Activated CD4-positive, alpha-beta T cell treated with anti-CD3 and anti-CD28 coated beads for 24 hours (primary cell): ENCODE measurements at regions not wholly inside any gene's neighbourhood (a gene's known extent, or its start where the extent isn't known, plus 50 kb on each side); places are given as distances from the start of the nearest gene placed in this dataset.

Source experiments
- DNase-seq, 2 donors: peaks; one replicate each; pipeline ENCODE4 v3.0.0-alpha.2; 2020; ENCODE audit warnings: low read depth in 2 of 2

DNA sequence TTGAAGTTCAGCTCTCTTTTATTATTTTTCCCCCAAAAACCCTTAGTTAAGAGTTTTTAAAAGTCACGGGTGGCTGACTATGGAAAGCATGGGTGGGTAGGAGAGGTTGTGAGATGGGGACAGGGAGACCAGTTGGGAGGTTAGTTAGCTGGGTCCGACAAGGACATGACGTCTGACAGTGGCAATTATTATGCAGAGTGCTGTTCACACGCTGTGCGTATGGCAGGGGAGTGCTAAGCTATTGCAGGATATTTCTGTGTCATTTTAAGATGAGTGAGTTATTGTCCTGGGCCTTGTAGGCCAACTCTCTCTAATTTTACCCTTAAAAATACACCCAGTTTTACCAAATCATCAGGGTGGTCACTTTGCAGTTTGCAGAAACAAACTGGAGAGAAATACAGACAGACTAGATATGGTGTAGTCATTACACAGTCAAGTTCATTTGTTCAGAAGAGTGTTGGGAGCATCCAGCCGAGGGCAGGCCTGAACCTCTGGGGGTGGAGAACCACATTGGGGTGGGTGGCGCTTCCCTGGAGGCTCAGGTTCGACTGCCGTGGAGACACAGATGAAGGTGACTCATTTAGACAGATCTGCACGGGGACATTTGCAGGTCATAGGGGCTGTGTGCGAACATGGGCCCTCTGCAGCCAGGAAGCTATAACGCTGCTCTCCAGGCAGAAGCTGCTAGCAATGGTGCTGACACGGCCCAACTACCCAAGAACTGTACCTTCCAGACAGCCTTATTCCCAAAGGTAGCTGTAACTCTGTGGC is 307.6 kb downstream of the QKI start:
- no peak for DNase-seq

DNA sequence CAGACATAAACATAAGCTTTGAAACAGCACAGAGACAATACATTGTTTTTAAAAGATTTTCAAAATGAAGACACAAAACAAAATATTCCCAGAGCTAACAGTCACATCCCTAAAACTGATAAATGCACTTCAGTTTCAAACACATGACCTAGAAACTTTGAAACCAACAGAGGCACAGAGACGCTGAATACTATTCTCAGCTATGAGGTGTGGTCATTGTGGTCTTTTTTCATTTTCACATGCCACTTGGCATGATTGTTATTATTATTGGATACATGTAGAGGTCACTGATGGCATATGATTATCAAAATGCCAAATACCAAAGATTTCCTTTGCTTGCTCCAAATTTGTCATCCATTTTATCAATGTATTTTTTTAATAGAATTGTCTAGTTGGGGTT is 306.9 kb downstream of the QKI start:
- DNase-seq, result no peak

DNA sequence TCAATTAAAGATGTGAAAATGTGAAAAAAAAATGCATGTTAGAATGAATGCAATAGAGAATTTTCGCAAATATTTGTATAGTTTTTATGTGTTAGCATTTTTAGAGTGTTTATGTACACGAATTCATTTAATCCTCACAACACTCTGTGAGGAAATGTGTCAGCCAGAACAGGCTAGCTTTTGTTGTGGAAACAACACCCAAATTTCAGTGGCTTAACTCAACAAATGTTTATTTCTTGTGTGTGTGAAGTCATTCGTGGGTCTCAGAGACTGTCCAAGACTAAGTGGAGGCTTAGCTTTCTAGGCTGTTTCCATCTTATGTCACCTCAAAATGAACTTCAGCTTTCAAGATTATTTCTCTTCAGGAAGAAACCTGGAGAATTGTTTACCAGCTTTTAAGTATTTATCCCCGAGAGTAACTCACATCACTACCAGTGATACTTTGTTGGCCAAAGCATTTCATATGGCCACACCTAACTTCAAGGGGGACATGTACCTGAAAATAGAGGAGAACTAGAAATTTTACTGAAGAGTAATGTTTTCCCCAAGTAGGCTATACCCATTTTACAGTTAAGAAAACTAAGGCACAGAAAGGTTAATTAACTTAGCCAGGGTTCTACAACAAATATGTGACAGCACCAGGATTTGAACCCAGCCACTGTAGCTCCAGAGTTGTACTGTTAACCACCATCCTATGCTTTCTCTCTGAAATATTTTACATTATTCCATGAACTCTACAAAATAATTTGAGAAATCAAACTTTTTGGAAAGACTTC is 306.1 kb downstream of the QKI start:
- DNase-seq, result no peak

DNA sequence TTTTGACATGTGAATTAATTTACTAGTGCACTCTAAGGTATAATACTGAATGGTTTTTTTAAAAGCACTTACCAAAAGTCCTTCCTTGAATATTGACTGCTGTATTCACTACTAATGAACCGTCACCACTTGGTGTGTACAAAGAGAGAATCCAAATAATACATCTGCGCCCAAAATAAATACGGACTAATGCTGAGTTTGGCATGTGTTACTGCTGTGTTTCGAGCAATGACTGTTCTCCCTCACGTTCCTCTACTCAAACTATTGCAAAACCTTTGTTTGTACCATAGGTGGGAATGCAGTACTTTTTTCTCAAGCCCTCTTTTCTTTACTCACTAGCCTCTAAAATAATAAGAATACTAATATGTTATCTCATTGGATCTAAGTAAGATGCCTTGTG is 305.5 kb downstream of the QKI start:
- no peak for DNase-seq

DNA sequence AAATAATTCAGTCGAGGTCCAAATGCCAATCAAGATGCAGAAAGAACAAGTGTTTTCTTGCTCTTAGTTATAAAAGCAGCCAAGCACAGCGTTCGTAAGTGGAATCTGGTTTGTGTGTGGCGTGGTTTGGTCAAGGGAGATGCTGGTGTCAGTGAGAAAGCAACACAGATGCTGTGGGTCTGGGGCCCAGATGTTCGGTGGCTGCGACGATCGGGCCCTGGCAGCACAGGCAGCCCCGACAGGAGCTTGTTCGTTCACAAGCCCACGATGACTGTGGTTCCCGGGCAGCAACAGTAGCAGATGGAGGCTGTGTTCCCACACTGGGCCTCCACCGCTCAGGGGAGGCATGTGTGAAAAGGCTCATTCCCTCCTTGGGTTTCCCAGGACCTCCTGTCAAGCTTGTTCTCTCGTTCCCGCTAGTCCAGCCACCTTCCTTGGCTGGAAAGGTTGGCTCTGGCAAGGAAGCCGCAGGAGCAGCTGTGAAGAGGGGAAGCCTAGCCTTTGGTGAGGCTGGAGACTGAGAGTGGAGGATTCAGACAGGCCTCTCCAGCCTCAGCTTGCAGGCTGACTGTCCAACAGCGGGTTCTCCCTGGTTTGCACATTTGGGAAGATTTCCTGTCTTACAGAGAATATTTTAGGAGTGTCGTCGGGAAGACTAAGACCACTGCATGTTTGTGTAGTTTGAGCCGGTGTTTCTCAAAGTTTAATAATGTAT is 304.7 kb downstream of the QKI start:
- DNase-seq, result no peak

DNA sequence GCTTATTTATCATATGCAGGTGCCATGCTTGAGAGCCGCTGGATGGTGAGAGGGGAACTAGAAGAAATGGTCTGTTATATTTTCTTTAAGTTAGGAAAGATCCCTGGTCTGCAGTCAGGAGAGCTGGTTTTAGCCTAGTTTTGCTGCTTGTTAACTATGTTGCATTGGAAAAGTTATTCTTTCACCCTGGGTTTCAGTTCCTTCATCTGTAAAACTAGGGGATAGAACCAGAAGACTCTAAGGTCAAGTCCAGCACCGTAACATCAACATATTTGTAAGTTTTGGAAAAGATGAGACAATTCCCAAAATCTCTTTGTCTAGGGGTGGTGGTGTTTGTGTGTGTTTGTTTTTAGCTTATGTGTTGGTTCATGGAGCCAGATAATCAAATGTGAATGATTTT is 304.0 kb downstream of the QKI start:
- no peak for DNase-seq

DNA sequence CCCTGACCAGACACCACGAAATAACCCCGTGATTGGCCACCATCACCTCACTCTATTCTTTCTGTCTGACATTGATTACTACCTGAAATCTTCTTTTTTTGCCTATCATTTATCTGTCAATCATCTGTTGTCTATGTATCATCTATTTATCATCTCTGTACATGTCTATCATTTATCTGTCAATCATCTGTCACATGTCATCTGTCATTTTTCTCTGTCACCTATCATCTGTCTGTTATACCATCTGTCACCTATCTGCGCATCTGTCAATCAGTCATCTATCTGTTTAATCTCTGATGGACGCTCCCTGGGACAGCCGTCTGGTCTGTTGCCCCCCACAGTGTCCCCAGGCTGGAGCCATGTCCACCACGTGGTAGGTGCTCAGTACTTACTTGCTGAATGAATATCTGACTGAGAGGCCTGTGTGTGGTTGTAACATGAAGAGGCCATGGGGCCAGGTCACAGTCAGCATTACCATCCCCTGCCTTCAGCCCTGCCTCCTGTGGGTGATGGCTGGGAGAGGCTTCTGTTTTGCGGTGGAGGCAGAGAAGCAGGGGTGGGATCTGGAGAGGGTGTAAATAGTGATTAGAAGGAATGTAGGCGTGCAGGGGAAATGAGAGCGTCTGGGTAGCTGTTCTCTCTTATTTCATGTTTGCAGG is 302.7 kb downstream of the QKI start:
- DNase-seq, result no peak

DNA sequence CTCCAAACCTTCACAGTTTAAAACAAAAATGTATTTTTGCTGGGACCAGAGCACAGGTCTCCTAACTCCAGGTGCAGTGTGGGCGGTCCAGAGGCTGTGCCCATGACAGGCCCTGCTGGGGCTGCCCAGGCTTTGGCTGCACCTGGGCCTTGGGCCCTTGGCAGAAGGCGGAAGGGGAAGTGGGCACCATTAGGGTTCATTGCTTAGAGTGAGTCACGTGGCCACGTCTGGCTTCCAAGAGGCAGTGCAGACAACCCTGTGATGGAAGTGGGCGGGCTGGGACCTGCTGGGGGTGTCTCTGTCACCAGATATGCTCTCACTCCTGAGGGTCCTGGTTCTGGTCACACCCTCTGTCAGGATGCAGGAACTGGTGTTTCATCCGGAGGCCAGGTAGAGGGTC is 302.2 kb downstream of the QKI start:
- no peak for DNase-seq

DNA sequence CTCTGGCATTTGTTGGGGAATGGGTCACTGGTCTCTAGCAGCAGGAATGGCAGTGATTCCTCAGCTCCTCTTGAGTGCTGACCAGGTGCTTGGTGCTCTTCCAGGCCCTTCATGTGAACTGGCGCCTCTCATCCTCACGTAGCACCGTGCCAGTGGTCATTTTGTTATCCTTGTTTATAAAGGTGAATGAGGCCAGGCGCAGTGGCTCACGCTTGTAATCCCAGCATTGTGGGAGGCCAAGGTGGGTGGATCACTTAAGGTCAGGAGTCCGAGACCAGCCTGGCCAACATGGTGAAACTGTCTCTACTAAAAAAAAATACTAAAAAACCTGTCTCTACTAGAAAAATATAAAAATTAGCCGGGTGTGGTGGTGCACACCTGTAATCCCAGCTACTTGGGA is 301.3 kb downstream of the QKI start:
- no peak for DNase-seq

DNA sequence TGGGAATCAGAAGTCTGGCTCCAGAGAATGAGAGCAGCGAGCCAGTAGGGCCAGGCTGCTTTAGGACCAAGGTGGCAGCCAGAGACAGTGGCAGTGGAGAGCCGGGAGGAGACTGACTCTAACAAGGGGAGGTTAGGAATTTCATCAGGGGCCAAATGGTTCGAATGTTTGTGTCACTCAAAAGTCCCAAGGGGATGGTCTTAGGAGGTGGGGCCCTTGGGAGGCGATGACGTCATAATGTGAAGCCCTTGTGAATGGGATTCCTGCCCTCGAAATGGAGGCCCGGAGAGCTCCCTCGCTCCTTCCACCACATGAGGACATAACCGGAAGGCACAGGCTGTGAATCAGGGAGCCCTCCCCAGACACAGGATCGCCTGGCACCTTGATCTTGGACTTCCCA is 299.7 kb downstream of the QKI start:
- DNase-seq, result no peak

DNA sequence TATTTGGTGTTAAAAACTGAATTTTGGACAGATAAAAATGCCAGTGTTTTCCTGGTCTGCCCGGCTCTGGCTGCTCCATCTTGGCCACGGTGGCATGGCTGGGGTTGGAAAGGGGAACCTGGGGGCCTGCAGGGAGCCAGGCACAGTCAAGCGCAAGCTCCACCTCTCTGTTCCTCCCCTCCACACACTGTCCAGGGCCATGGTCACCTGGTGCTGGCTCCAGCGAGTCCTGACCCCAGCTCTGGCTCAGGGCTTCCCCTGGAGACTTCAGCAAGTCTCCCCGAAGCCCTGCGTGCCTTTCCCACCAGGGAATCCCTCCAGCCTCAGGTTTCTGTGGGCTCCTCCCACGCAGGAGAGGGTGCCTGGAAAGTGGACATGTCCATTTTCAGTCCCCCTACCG is 298.5 kb downstream of the QKI start:
- no peak for DNase-seq

DNA sequence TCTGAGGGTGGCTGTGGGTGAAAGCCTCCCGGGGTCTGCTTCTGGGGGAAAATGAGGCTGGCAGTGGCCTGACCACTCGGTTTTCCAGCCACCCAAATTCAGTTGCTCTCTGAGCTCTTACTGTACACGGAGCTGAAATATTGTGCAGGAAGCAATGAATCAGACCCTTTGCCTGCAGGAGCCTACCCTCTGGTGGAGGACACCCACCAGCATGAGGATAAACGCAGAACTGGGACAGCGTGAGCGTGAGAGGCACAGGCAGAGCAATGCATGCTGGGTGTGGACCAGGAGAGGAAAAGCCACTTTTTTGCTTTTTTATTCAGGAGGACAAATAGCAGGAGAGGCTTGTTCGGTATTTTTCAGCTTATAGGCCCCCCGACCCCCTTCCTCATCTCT is 298.0 kb downstream of the QKI start:
- no peak for DNase-seq

DNA sequence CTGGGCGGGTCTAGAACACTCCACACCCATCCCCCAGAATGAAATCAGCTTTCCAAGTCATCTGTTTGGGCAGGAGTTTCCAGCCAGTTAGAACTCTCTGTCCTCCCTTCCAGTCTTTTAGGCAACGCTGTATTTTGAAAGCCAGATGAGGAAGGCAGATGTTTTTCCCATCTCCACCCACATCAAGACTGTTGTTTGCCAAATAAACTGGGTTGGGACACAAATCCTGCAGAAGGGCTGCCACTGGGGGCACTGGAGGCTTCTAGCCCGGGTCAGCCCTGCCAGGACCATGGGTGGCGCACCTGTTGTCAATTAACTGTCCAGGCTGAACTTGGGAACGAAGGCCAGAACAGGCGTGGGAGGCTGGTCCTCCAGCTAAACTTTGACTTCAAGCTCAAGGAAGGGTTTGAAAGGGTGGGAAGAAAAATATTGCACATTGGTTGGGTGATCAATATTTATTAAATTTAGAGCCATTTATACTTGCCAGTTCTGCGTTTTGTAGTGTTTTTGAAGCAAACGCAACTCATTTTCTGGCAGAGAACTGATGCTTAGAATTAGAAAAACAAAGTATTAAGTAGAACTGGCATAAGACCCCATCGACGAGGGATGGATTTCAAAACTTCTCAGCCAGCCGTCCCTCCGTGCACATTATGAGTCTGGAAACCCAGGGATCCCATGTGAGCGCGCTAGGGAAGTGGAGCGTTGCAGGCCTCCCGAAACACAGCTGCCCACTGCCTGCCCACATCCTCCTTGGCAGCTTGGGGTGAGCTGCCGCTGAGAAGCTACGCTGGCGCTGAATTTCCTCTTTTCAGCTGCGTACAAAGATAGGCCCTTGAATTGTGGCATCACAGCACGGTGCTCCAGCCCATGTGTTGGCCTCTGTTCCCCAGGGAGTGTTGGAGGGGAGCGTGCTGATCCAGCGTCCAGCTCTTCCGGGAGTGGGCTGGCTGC is 297.4 kb downstream of the QKI start:
- DNase-seq, result no peak

DNA sequence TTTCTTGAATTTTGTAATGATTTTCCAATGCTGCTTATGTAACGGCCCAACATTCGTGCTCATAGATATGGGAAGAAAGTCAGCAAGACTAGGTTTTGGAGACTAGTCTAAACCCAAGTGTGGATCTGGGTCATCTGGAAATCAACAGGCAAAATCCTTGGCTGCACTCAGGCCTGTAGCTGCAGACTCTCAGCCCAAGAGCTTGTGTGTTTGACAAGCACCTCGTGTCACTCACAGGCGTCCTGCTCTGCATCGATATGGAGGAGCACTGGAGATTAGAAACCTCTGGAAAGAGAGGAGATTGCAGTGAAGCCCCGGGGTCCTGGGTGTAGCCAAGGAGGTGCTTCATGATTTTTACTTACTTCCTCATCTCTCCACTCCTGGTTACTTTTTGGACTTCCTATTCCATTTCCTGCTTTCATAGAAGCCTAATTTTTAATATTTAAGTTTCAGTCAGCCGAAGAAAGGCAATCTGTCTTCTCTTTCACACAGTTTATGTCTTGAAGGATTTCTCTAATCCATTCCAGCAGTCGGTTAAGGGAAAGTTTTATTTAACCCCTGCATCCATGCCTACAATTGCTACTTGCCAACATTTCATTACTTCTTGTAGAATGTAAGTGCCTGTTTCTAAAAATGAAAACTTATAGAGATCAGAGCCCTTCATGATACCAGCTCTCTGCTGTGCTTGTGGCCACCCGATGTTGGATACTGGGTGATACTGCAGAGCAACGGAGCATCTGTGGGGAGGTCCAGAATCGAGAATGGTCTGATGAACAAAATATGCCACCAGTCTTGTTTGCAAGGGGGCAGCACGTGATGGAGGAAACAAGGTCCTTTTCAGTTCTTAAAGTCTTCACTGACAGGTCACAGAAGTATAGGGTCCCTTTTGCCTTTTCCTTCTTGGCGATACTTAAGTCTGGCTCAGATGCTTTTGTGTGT is 296.3 kb downstream of the QKI start:
- DNase-seq, result no peak

DNA sequence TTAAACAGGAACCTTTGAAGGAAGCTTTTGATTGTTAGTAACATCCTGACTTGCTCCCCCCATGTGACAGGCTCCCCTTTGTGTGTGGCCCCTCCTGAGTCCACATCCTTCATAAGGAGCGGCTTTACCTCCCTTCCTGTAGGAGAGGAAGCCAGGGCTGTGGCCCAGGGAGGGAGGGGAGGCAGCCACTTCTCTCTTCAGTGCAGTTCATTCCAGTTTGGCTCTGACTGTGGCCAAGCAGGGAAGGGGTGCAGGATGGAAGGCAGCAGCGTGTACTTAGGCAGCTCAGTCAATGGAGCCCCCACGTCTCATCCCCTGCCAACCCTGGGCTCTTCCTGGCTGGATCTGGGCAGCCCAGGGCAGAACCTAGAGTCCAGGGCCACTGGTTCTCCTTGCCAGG is 295.2 kb downstream of the QKI start:
- no peak for DNase-seq

DNA sequence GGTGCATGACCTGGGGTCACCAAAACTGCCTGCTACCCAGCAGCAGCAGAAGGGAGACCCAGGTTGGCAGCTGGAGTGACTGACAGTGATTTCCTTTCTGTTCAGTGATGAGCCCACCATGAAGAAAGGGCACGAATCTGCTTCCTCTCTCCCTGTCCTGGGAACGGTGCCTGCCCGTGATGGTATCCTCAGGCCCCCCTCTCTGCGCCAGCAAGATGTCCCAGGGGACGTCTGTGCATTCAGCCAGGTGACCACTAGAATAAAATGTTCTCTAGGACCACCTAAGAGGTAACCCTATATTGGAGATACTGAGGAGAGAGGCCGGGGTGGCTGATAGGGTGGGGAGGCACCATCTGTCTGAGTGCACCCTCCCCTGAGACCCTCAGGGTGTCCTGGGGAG is 294.7 kb downstream of the QKI start:
- no peak for DNase-seq

DNA sequence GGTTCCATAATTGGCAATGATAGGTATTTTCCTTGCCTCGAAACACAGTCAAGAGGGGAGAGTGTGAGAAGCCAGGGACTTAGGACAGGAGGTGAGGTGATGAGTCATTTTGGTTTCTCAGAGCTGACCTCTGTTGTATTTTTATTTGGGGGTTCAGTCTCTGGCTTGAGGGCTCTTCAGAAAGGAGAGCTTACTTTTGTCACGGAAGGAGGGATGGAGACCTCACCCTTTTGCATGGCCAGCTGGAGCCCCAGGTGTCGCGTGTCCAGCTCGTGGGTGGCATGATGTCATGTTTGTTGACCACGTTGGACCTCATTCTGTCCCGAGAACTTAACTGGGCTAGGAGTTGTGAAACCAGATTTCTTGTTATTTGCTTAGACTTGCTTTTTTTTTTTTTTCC is 293.9 kb downstream of the QKI start:
- no peak for DNase-seq

DNA sequence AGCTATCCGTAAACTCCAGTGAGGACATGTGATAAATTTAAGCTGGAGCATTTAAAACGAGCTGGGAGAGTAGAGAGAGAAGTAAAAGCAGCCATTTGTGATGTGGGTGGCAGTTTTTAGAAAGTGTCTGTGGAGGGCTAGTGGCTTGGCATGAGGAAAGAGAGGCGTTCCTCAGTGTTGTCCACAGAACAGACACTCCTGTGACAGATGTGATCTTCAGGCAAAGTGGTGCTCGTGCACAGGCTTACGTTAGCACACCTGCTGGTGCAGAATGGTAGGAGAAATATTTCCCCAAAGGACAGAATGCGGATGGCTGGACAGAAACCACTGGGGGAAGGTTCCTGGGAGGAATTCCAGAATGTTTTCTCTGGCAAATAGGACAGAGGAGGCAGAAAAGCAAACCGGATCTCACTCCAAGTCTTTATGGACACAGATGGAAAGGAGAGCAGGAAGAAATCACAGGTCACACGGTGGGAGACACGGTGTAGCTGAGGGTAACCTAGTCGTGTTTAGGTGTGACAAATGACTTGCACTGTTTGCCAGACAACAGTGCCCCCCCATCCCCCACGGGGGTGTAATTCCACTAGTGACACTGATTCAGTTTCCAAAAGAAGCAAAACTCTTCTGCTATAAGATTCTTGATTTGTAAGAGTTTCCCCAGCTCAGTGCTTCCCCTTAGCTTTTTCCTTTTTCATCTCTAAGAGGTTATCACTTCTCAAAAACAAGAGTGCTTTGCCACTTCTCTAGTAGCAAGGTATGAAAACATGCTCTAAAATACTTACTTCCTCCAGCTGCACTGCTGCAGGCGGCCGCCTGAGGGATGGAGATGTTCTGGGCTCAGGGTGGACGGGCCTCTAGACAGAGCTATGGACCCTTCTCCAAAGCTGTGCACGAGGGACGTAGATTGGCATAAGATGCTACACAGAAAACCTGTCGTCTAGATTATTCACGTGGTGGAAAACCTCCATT is 293.2 kb downstream of the QKI start:
- no peak for DNase-seq
